GM20000 (cell line): ENCODE measurements at regions not wholly inside any gene's neighbourhood (a gene's known extent, or its start where the extent isn't known, plus 50 kb on each side); places are given as distances from the start of the nearest gene placed in this dataset.
"Not testable (repeated sequence)": the region's sequence is repeated elsewhere in the genome, so short reads cannot be mapped to it uniquely, and the experiment has no call there.

Experiments used
- DNase-seq: peaks from one replicate; pipeline ENCODE4 v3.0.0; 2012; ENCODE audit warnings: low spot score
- TF ChIP-seq, protein P1 (sequence below): IDR thresholded peaks from 2 replicates; pipeline ENCODE4 v1.5.1; 2012; ENCODE audit warnings: mild to moderate bottlenecking, control low read depth; ENCODE audit errors: extremely low read depth, missing control alignments

DNA sequence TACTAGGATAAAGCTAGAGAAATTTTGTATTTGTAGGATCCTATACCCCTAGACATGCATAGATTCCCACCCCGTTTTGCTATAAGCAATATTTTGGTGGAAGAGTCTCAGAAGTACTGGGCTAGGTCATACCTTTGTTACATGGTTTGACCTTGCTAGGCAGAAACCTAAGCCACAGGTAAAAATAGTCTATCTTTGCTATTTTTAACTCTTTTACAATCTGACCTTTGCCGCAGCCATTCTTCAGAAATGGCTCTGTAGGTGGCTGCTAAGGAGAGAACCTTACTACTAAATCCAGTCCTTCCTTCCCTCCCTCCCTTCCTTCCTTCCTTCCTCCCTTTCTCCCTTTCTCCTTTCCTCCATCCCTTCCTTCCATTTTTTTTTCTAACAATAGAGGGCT lies 242.9 kb upstream of the SEL1L start:
- DNase-seq: no peak
- TF ChIP-seq, protein P1, sequence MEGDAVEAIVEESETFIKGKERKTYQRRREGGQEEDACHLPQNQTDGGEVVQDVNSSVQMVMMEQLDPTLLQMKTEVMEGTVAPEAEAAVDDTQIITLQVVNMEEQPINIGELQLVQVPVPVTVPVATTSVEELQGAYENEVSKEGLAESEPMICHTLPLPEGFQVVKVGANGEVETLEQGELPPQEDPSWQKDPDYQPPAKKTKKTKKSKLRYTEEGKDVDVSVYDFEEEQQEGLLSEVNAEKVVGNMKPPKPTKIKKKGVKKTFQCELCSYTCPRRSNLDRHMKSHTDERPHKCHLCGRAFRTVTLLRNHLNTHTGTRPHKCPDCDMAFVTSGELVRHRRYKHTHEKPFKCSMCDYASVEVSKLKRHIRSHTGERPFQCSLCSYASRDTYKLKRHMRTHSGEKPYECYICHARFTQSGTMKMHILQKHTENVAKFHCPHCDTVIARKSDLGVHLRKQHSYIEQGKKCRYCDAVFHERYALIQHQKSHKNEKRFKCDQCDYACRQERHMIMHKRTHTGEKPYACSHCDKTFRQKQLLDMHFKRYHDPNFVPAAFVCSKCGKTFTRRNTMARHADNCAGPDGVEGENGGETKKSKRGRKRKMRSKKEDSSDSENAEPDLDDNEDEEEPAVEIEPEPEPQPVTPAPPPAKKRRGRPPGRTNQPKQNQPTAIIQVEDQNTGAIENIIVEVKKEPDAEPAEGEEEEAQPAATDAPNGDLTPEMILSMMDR: no peak

DNA sequence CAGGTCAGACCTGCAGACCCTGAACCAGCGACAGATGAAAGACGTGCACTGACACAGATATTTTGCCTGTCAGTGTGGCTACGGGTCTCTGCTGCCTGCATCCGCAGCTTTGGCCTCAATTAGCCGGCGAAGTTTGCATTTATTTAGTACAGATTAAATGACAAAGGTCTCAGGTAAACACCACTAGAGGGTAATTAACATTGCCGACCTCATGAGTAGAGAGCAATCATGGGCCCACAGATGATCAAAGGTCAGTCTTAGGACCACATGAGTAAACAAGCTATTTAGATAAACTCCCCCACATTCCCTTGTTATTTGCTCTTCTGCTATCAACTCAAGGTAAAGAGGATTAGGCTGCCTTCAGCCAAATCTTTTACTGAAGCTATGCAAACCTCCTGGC lies 248.1 kb upstream of the SEL1L start:
- DNase-seq: not testable (repeated sequence)

GRCh38 chr14:81784084-81784483 lies 250.4 kb upstream of the SEL1L start:
- DNase-seq: no peak
- TF ChIP-seq, protein P1: no peak

- no peak for DNase-seq
- TF ChIP-seq, protein P1: no peak
Measured at GRCh38 chr14:81797315-81797714, 263.7 kb upstream of the SEL1L start.

GRCh38 chr14:81801921-81802320 lies 268.3 kb upstream of the SEL1L start:
- TF ChIP-seq, protein P1: no peak
- no peak for DNase-seq

GRCh38 chr14:81802341-81802740 lies 268.7 kb upstream of the SEL1L start:
- DNase-seq: no peak
- TF ChIP-seq, protein P1: no peak

DNA sequence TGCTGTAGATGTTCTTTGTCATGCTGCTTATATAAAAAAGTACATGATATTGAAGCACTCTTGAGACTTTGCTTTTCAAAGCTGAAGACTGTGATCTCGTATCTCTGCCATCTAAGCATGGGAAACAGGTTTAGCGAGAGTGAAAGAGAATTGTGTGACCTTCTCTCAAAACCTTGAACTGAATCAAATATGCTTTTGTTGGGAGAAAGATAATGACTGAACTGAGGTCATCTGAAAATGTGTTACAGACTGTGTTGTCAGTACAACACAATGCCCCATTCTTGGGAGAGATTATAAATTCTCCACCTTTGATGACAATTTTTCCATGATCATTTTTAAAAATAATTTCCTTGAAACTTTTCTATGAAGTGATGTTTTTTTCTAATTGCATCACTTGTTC lies 272.1 kb upstream of the SEL1L start:
- DNase-seq: no peak
- TF ChIP-seq, protein P1: no peak

DNA sequence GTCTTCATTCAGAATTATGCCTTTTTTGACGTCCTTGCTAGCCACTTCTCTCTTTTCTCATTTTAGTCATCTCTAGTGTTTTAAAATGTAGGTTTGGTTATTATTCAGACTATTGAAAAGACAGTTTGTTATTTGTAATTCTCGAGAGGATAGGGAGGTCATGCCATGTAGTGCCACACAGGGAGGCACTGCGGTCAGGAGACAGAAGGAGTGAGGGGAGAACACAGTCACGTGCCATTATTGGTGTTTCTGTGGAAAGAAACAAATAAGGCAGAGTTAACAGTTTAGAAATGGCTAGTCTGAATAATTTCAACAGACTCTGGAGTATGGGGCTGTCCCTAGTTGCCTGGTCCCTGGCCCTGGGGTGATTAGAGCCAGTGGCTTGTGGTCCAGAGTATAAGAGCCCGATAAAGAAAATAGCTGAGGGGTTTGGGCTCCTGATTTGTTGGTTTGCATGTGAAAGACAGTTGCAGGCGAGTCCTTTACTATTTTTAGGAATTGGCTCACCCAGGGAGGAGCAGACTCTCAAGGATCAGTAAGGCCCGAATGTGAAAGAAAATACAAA lies 278.1 kb upstream of the SEL1L start:
- TF ChIP-seq, protein P1: no peak
- no peak for DNase-seq
